Liver (tissue), 7 donors: ENCODE measurements at regions not wholly inside any gene's neighbourhood (a gene's known extent, or its start where the extent isn't known, plus 50 kb on each side); places are given as distances from the start of the nearest gene placed in this dataset.

Experiments
- DNase-seq: peaks from one replicate; pipeline ENCODE4 v3.0.0-alpha.2; 2017; ENCODE audit warnings: low spot score
- H3K27ac ChIP-seq, 2 donors: one replicate each; pipeline ENCODE4 v1.7.0; 2013; ENCODE audit warnings: inconsistent platforms in 2 of 2, low read length in 2 of 2, control low read depth in 1 of 2, low read depth in 1 of 2, mild to moderate bottlenecking in 1 of 2
- H3K27me3 ChIP-seq, 4 donors: one replicate each; pipeline versions ENCODE4 v1.6.1 to v1.7.0; 2013; ENCODE audit warnings: low read length in 3 of 4, inconsistent platforms in 1 of 4, mild to moderate bottlenecking in 1 of 4, moderate library complexity in 1 of 4; ENCODE audit not compliant: control insufficient read depth in 4 of 4, insufficient read depth in 4 of 4
- H3K36me3 ChIP-seq, 4 donors: one replicate each; pipeline versions ENCODE4 v1.6.1 to v1.7.0; 2013; ENCODE audit warnings: low read length in 3 of 4, mild to moderate bottlenecking in 3 of 4, low read depth in 1 of 4, moderate library complexity in 1 of 4; ENCODE audit not compliant: control insufficient read depth in 4 of 4, insufficient read depth in 3 of 4
- H3K4me1 ChIP-seq, 4 donors: one replicate each; pipeline versions ENCODE4 v1.6.1 to v1.7.0; 2013; ENCODE audit warnings: low read length in 3 of 4, mild to moderate bottlenecking in 3 of 4, moderate library complexity in 1 of 4; ENCODE audit not compliant: control insufficient read depth in 4 of 4, insufficient read depth in 4 of 4
- H3K4me3 ChIP-seq, 3 donors: one replicate each; pipeline versions ENCODE4 v1.6.1 to v1.7.0; 2013; ENCODE audit warnings: low read length in 3 of 3, control low read depth in 1 of 3, low read depth in 1 of 3, mild to moderate bottlenecking in 1 of 3
- H3K9ac ChIP-seq, 2 donors: one replicate each; pipeline ENCODE4 v1.7.0; 2013; ENCODE audit warnings: low read length in 2 of 2, mild to moderate bottlenecking in 2 of 2, moderate library complexity in 2 of 2, control low read depth in 1 of 2, low read depth in 1 of 2
- H3K9me3 ChIP-seq, 4 donors: one replicate each; pipeline versions ENCODE4 v1.6.1 to v1.7.0; 2013; ENCODE audit warnings: low read length in 3 of 4; ENCODE audit not compliant: control insufficient read depth in 4 of 4
- ATF3 ChIP-seq: IDR thresholded peaks from 2 replicates; pipeline ENCODE4 v1.6.1; 2016; ENCODE audit warnings: antibody characterized with exemption
- EGR1 ChIP-seq, 2 donors: IDR thresholded peaks; 2 replicates each; pipeline ENCODE4 v1.6.1; 2016 to 2018; ENCODE audit warnings: antibody characterized with exemption in 2 of 2, low read depth in 2 of 2
- FOXA1 ChIP-seq: IDR thresholded peaks from 2 replicates; pipeline ENCODE4 v1.6.1; 2016; ENCODE audit warnings: antibody characterized with exemption
- FOXA2 ChIP-seq: IDR thresholded peaks from 2 replicates; pipeline ENCODE4 v1.6.1; 2016; ENCODE audit warnings: antibody characterized with exemption
- GABPA ChIP-seq, 2 donors: IDR thresholded peaks in 1 of 2; conservative IDR thresholded peaks in 1 of 2; 2 replicates each; pipeline ENCODE4 v1.6.1; 2016; ENCODE audit warnings: antibody characterized with exemption in 2 of 2, mild to moderate bottlenecking in 1 of 2, moderate library complexity in 1 of 2
- HNF4A ChIP-seq, 2 donors: conservative IDR thresholded peaks; 2 replicates each; pipeline ENCODE4 v1.6.1; 2016; ENCODE audit warnings: antibody characterized with exemption in 2 of 2, mild to moderate bottlenecking in 2 of 2
- HNF4G ChIP-seq: IDR thresholded peaks from 2 replicates; pipeline ENCODE4 v1.6.1; 2016; ENCODE audit warnings: antibody characterized with exemption
- JUND ChIP-seq, 2 donors: IDR thresholded peaks; 2 replicates each; pipeline ENCODE4 v1.6.1; 2016; ENCODE audit warnings: antibody characterized with exemption in 2 of 2
- MAX ChIP-seq: IDR thresholded peaks from 2 replicates; pipeline ENCODE4 v1.6.1; 2016; ENCODE audit warnings: antibody characterized with exemption
- NR2F2 ChIP-seq: IDR thresholded peaks from 2 replicates; pipeline ENCODE4 v1.6.1; 2016; ENCODE audit warnings: antibody characterized with exemption
- RAD21 ChIP-seq, 2 donors: IDR thresholded peaks; 2 replicates each; pipeline ENCODE4 v1.6.1; 2016; ENCODE audit warnings: antibody characterized with exemption in 2 of 2, mild to moderate bottlenecking in 2 of 2
- REST ChIP-seq: IDR thresholded peaks from 2 replicates; pipeline ENCODE4 v1.6.1; 2016; ENCODE audit warnings: antibody characterized with exemption, mild to moderate bottlenecking
- RXRA ChIP-seq, 2 donors: IDR thresholded peaks; 2 replicates each; pipeline ENCODE4 v1.6.1; 2017 to 2018; ENCODE audit warnings: antibody characterized with exemption in 2 of 2, mild to moderate bottlenecking in 1 of 2
- SP1 ChIP-seq: IDR thresholded peaks from 2 replicates; pipeline ENCODE4 v1.6.1; 2018; ENCODE audit warnings: antibody characterized with exemption, mild to moderate bottlenecking
- TAF1 ChIP-seq: conservative IDR thresholded peaks from 2 replicates; pipeline ENCODE4 v1.6.1; 2016; ENCODE audit warnings: antibody characterized with exemption, mild to moderate bottlenecking
- YY1 ChIP-seq: IDR thresholded peaks from 2 replicates; pipeline ENCODE4 v1.6.1; 2016; ENCODE audit warnings: antibody characterized with exemption, mild to moderate bottlenecking
- ZBTB33 ChIP-seq: IDR thresholded peaks from 2 replicates; pipeline ENCODE4 v1.6.1; 2016; ENCODE audit warnings: antibody characterized with exemption
- WGBS: extraction: QIAGEN DNeasy Blood & Tissue Kit; methylation state at CpG from one replicate; pipeline ENCODE4 v1.1.7; 2013; 5-methylcytosine and 5-hydroxymethylcytosine counted together
- donor health status: healthy.
- donor health status: healthy.
- donor health status: healthy.
- donor health status: healthy.

- TF ChIP-seq TAF1 (no peak), SP1 (no peak)
Observed at GRCh38 chr2:144698156-144698555, 178.2 kb upstream of the ZEB2 start (continued).

- H3K27me3 ChIP-seq: peaks cover 0 to 4% (median 0%) of the 10 kb centered on the region in 4 donors
- H3K4me3 ChIP-seq: no peak overlapping the region
- no peaks in the 10 kb centered on the region for H3K9me3 ChIP-seq
- WGBS: 73% methylated on average over 1 of the region's 1 CpG
- no peak overlapping the region for H3K9ac ChIP-seq
- no peaks in the 10 kb centered on the region for H3K4me1 ChIP-seq
- no peak overlapping the region for H3K27ac ChIP-seq
- no peak for DNase-seq
- no peaks in the 10 kb centered on the region for H3K36me3 ChIP-seq
- TF ChIP-seq ZBTB33 (no peak), NR2F2 (no peak), GABPA (IDR thresholded peaks at IDR 0.05 in 1 of 2, conservative IDR thresholded peaks at IDR 0.05 in 1 of 2) (no peak), HNF4G (no peak), RAD21 (IDR thresholded peaks at IDR 0.05) (no peak), TAF1 (no peak), ATF3 (no peak), HNF4A (conservative IDR thresholded peaks at IDR 0.05) (no peak), FOXA2 (no peak), JUND (IDR thresholded peaks at IDR 0.05) (no peak), REST (no peak), FOXA1 (no peak), EGR1 (IDR thresholded peaks at IDR 0.05; ENCODE audit: low read depth in 2 of 2) (no peak)
Observed at GRCh38 chr2:144695657-144696056, 175.7 kb upstream of the ZEB2 start.

GRCh38 chr2:144694456-144694855 lies 174.5 kb upstream of the ZEB2 start:
- Histone ChIP-seq H3K36me3 (no peaks in the 10 kb centered on the region), H3K4me1 (no peaks in the 10 kb centered on the region), H3K27ac (no peak overlapping the region), H3K4me3 (no peak overlapping the region), H3K9ac (no peak overlapping the region), H3K9me3 (no peaks in the 10 kb centered on the region), H3K27me3 (peaks cover 0 to 4% (median 1%) of the 10 kb centered on the region in 4 donors)
- no peak for DNase-seq
- WGBS: 84% methylated on average over 1 of the region's 1 CpG
- TF ChIP-seq EGR1 (IDR thresholded peaks at IDR 0.05; ENCODE audit: low read depth in 2 of 2): no peak
- TF ChIP-seq HNF4G: no peak
- TF ChIP-seq TAF1: no peak
- no peak for TF ChIP-seq HNF4A (conservative IDR thresholded peaks at IDR 0.05)
- no peak for TF ChIP-seq ZBTB33
- no peak for TF ChIP-seq ATF3
- no peak for TF ChIP-seq GABPA (IDR thresholded peaks at IDR 0.05 in 1 of 2, conservative IDR thresholded peaks at IDR 0.05 in 1 of 2)
- TF ChIP-seq JUND (IDR thresholded peaks at IDR 0.05): no peak
- TF ChIP-seq YY1: no peak
- TF ChIP-seq FOXA1: no peak
- TF ChIP-seq REST: no peak
- no peak for TF ChIP-seq SP1
- no peak for TF ChIP-seq NR2F2
- no peak for TF ChIP-seq RXRA (IDR thresholded peaks at IDR 0.05)
- TF ChIP-seq MAX: no peak
